NB4 (cell line): ENCODE measurements at regions not wholly inside any gene's neighbourhood (a gene's known extent, or its start where the extent isn't known, plus 50 kb on each side); places are given as distances from the start of the nearest gene placed in this dataset.

ENCODE experiments used
- CTCF ChIP-seq: IDR thresholded peaks from one replicate; pipeline ENCODE4 v1.5.1; 2012; ENCODE audit warnings: low read depth, low read length
- MAX ChIP-seq: IDR thresholded peaks from 2 replicates; pipeline ENCODE4 v1.6.1; 2011; ENCODE audit warnings: low read depth, low read length
- MYC ChIP-seq: IDR thresholded peaks from 2 replicates; pipeline ENCODE4 v1.6.1; 2011; ENCODE audit warnings: low read depth, low read length
- POLR2A ChIP-seq: IDR thresholded peaks from 2 replicates; pipeline ENCODE4 v1.6.1; 2011; ENCODE audit warnings: mild to moderate bottlenecking; ENCODE audit not compliant: insufficient read length; ENCODE audit errors: extremely low read depth

GRCh38 chr12:88866881-88867280 is 286.6 kb upstream of the KITLG start:
- TF ChIP-seq CTCF: no peak
- no peak for TF ChIP-seq POLR2A
- no peak for TF ChIP-seq MAX
- no peak for TF ChIP-seq MYC
